ENCODE measurements at regions not wholly inside any gene's neighbourhood (a gene's known extent, or its start where the extent isn't known, plus 50 kb on each side); places are given as distances from the start of the nearest gene placed in this dataset.
"Not testable (repeated sequence)": the region's sequence is repeated elsewhere in the genome, so short reads cannot be mapped to it uniquely, and the experiment has no call there.

DNA sequence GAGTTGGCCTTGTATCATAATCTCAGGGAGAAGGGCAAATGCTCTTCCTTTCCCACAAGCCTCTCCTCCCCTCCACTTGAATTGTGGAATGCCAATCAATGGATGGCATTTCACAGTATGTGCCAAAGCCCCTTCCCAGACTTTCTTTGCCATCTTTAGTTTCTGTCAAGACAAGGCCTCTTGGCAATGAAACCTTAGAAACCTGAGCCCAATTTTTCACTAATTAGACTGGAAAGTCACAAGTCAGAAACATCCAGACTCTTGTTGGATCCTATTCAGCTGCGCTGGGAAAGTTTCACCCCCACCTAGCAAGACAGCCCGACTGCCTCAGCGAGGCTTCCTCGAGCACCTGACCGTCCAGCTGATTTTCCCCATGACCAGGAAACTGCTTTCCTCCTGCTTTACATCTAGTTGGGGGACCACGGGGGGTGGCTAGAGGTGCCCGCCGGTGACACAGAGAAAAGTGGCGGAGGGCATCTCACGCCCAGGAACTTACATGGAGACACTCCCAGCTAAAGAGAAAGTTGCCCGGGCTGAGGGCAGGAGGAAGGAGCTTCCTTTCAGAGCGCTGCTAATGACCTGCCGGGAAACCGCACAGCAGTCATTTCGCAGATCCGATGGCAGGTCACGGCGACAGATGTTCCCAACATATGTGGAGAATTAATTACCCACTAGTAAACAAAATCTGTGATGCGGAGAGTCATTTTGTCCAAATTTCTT lies 302.6 kb upstream of the RRP15 start:
- peaks cover 6% of the 10 kb centered on the region for H3K9me3 Mint-ChIP-seq
- H3K4me3 Mint-ChIP-seq = no peak overlapping the region
- no peaks in the 10 kb centered on the region for H3K27me3 Mint-ChIP-seq
- no peaks in the 10 kb centered on the region for H3K36me3 Mint-ChIP-seq
- ATAC-seq = no peak
- no peak overlapping the region for H3K27ac Mint-ChIP-seq
- H3K4me1 Mint-ChIP-seq = no peaks in the 10 kb centered on the region

- Mint-ChIP-seq H3K9me3 (peaks cover 6% of the 10 kb centered on the region), H3K27me3 (no peaks in the 10 kb centered on the region), H3K4me1 (no peaks in the 10 kb centered on the region), H3K27ac (no peak overlapping the region), H3K4me3 (no peak overlapping the region), H3K36me3 (no peaks in the 10 kb centered on the region)
- no peak for ATAC-seq
Observed at GRCh38 chr1:217983051-217983375, 302.1 kb upstream of the RRP15 start.

DNA sequence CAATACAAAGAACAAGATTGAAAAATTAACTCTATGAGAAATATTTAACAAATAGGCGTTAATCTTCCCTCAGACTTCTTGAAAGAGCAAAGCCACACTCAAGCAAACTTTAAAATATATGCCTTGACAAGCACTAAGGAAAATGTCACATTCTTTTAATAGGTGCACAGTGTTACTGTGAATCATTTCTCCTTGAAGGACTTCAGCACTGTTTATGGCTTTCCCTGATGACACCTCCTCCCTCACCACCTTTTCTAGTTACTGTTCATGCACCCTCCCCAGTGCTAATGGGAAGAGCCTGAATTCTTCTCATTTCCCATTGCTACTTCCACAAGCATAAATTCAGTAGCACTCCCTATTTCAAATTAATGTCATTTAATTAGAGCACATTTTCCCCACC lies 299.5 kb upstream of the RRP15 start:
- Mint-ChIP-seq H3K9me3 (peaks cover under 1% of the 10 kb centered on the region), H3K4me1 (no peaks in the 10 kb centered on the region), H3K27ac (no peak overlapping the region), H3K36me3 (no peaks in the 10 kb centered on the region), H3K4me3 (no peak overlapping the region), H3K27me3 (no peaks in the 10 kb centered on the region)
- ATAC-seq = no peak

DNA sequence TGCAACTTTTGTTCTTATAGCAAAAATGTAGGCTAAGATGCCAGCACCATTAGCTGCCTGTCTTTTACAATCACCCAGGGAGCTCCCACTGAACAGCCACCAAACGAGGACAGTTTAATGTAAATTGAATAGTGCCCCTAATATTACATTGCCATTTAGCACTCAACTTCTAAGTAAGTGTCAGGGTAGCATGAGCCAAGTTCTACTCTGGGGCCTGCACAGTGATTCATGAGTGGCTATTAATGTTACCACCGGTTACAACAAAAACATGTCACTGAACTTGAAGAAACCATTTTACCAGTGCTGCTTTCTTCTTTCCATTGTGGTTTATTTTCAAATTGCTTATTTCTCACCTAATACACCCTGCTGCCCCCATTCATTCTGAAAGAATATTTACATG lies 295.6 kb upstream of the RRP15 start:
- H3K4me3 Mint-ChIP-seq = no peak overlapping the region
- H3K27ac Mint-ChIP-seq = no peak overlapping the region
- no peaks in the 10 kb centered on the region for H3K36me3 Mint-ChIP-seq
- H3K9me3 Mint-ChIP-seq = no peaks in the 10 kb centered on the region
- no peaks in the 10 kb centered on the region for H3K4me1 Mint-ChIP-seq
- no peak for ATAC-seq
- H3K27me3 Mint-ChIP-seq = no peaks in the 10 kb centered on the region

- no peaks in the 10 kb centered on the region for H3K36me3 Mint-ChIP-seq
- ATAC-seq = no peak
- no peaks in the 10 kb centered on the region for H3K27me3 Mint-ChIP-seq
- H3K27ac Mint-ChIP-seq = no peak overlapping the region
- H3K4me1 Mint-ChIP-seq = no peaks in the 10 kb centered on the region
- H3K4me3 Mint-ChIP-seq = no peak overlapping the region
- H3K9me3 Mint-ChIP-seq = peaks cover 3% of the 10 kb centered on the region
Observed at GRCh38 chr1:217993439-217993838, 291.7 kb upstream of the RRP15 start.

GRCh38 chr1:218008296-218008695 lies 276.8 kb upstream of the RRP15 start:
- not testable (repeated sequence) for H3K27ac Mint-ChIP-seq, H3K4me1 Mint-ChIP-seq, H3K36me3 Mint-ChIP-seq, H3K4me3 Mint-ChIP-seq, H3K27me3 Mint-ChIP-seq, H3K9me3 Mint-ChIP-seq, ATAC-seq

DNA sequence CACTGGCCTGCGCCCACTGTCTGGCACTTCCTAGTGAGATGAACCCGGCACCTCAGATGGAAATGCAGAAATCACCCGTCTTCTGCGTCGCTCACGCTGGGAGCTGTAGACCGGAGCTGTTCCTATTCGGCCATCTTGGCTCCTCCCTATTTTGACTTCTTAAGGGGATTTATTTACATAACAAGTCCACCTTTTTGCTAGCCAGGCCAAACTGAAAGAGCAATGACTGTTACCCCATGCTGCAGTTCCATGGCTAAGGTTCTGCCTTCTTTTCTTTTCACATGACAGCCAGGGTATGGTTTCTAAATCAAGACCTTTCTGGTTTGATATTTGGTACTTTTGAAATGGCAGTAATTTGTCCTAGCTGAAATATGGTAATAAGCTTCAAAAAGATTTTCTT lies 270.0 kb upstream of the RRP15 start:
- H3K9me3 Mint-ChIP-seq, H3K36me3 Mint-ChIP-seq, H3K4me3 Mint-ChIP-seq, H3K27me3 Mint-ChIP-seq, ATAC-seq, H3K27ac Mint-ChIP-seq, H3K4me1 Mint-ChIP-seq: not testable (repeated sequence)

DNA sequence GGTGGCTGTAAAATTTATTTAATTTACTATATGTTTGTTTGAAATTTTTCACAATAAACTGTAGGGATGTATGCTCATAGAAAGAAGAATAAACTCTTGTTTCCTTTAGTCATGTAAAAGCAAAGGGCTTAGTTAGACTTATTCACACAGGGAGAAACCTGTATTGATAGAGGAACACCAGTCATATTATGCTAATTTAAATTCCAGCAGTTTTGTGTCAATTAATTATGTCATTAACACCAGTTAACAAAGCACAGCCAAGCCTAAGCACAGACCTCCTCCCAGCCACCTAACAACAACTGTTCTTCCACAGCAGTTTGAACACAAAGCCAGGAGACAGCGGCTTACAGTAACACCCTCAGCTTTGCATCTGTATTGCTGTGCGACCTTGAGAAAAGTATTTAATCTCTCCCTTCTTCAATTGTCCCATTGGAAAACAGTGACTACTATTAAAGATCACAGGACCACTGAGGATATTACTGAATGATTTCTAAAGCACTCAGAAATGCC lies 260.8 kb upstream of the RRP15 start:
- H3K27me3 Mint-ChIP-seq = no peaks in the 10 kb centered on the region
- H3K36me3 Mint-ChIP-seq = no peaks in the 10 kb centered on the region
- peaks cover 3% of the 10 kb centered on the region for H3K9me3 Mint-ChIP-seq
- ATAC-seq = no peak
- no peak overlapping the region for H3K4me3 Mint-ChIP-seq
- H3K27ac Mint-ChIP-seq = no peak overlapping the region
- no peaks in the 10 kb centered on the region for H3K4me1 Mint-ChIP-seq

DNA sequence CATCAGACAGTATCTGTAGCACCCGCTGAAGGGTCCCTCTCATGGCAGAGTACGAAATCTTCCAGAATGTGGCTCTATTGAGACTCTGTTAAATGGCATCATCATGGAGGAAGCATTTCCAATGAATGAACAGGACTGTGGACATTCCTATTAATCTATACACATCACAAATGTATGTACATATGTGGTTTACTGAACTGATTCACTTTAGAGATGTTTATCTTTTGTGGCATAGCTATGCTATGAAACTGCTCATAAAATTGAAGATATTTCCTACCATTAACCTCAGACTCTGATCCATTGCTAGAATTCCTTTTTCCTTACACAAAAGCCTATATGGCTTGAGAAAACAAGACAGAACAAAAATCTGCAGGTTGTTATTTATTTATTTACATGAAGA lies 259.6 kb upstream of the RRP15 start:
- ATAC-seq = no peak
- peaks cover 3% of the 10 kb centered on the region for H3K9me3 Mint-ChIP-seq
- no peaks in the 10 kb centered on the region for H3K36me3 Mint-ChIP-seq
- no peaks in the 10 kb centered on the region for H3K4me1 Mint-ChIP-seq
- no peaks in the 10 kb centered on the region for H3K27me3 Mint-ChIP-seq
- no peak overlapping the region for H3K4me3 Mint-ChIP-seq
- no peak overlapping the region for H3K27ac Mint-ChIP-seq

- no peak overlapping the region for H3K27ac Mint-ChIP-seq
- no peak for ATAC-seq
- H3K27me3 Mint-ChIP-seq = no peaks in the 10 kb centered on the region
- H3K4me3 Mint-ChIP-seq = no peak overlapping the region
- no peaks in the 10 kb centered on the region for H3K36me3 Mint-ChIP-seq
- no peaks in the 10 kb centered on the region for H3K4me1 Mint-ChIP-seq
- peaks cover 3% of the 10 kb centered on the region for H3K9me3 Mint-ChIP-seq
Observed at GRCh38 chr1:218027152-218027551, 257.9 kb upstream of the RRP15 start.

DNA sequence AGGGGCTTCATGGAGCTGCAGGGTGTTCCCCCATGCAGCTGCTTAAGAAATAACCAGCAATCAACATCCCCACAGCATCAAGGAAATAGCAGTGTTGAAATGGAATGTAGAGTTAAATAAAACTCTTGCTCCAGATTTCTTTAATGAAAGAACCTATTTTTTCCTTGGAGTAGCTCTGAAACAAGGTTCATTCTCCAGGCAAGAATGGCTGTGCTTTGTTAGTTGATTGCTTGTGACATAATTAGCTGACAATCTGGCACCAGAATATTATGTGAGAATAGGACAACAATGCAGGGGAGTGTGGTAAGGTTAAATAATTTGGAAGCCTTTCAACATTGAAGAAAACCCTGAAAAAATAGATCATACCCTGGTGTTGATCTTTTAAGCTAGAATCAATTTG lies 254.2 kb upstream of the RRP15 start:
- Mint-ChIP-seq H3K4me3 (no peak overlapping the region), H3K27me3 (no peaks in the 10 kb centered on the region)
- no peak for ATAC-seq

DNA sequence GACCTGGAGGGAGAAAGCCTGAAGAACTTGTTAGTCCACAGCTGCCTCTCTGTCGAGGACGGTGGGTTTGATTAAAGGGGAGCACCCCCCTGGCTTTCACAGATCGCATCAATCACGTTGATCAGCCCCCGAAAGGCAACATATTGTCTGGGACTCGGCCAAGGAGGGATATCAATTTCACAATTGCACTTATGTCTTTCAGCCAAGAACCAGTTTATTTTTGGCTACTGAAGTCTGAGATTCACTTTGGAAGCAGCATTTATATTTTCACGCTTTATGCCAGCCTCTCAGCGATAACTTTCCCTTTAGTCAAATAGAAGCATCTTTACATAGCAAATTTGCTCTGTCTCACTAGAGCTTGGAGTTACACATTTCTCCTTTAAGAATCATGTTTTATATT lies 253.2 kb upstream of the RRP15 start:
- Mint-ChIP-seq H3K4me3 (no peak overlapping the region), H3K9me3 (no peaks in the 10 kb centered on the region), H3K27ac (no peak overlapping the region), H3K27me3 (no peaks in the 10 kb centered on the region), H3K4me1 (no peaks in the 10 kb centered on the region), H3K36me3 (no peaks in the 10 kb centered on the region)
- no peak for ATAC-seq

More for the DNA sequence above, 254.2 kb upstream of the RRP15 start:
- no peaks in the 10 kb centered on the region for H3K9me3 Mint-ChIP-seq
- no peaks in the 10 kb centered on the region for H3K4me1 Mint-ChIP-seq
- H3K36me3 Mint-ChIP-seq = no peaks in the 10 kb centered on the region
- no peak overlapping the region for H3K27ac Mint-ChIP-seq

GRCh38 chr1:218034468-218034867 lies 250.6 kb upstream of the RRP15 start:
- H3K9me3 Mint-ChIP-seq = no peaks in the 10 kb centered on the region

GRCh38 chr1:218048828-218049420 lies 236.2 kb upstream of the RRP15 start:
- no peak for ATAC-seq
- no peaks in the 10 kb centered on the region for H3K27me3 Mint-ChIP-seq
- no peaks in the 10 kb centered on the region for H3K4me1 Mint-ChIP-seq
- no peak overlapping the region for H3K4me3 Mint-ChIP-seq
- H3K27ac Mint-ChIP-seq = no peak overlapping the region
- no peaks in the 10 kb centered on the region for H3K9me3 Mint-ChIP-seq
- H3K36me3 Mint-ChIP-seq = no peaks in the 10 kb centered on the region

More at GRCh38 chr1:218034468-218034867, 250.6 kb upstream of the RRP15 start:
- no peak overlapping the region for H3K27ac Mint-ChIP-seq
- no peaks in the 10 kb centered on the region for H3K36me3 Mint-ChIP-seq
- no peak overlapping the region for H3K4me3 Mint-ChIP-seq
- H3K27me3 Mint-ChIP-seq = no peaks in the 10 kb centered on the region
- ATAC-seq = no peak
- no peaks in the 10 kb centered on the region for H3K4me1 Mint-ChIP-seq

GRCh38 chr1:218049641-218050040 lies 235.5 kb upstream of the RRP15 start:
- Mint-ChIP-seq H3K4me3 (no peak overlapping the region), H3K27me3 (no peaks in the 10 kb centered on the region), H3K36me3 (no peaks in the 10 kb centered on the region), H3K4me1 (no peaks in the 10 kb centered on the region), H3K27ac (no peak overlapping the region), H3K9me3 (no peaks in the 10 kb centered on the region)
- ATAC-seq = no peak

- H3K27me3 Mint-ChIP-seq = no peaks in the 10 kb centered on the region
- H3K4me3 Mint-ChIP-seq = no peak overlapping the region
Observed at GRCh38 chr1:218058730-218059129, 226.4 kb upstream of the RRP15 start.

More at GRCh38 chr1:218058730-218059129, 226.4 kb upstream of the RRP15 start:
- H3K36me3 Mint-ChIP-seq = no peaks in the 10 kb centered on the region
- no peaks in the 10 kb centered on the region for H3K4me1 Mint-ChIP-seq
- ATAC-seq = no peak
- H3K27ac Mint-ChIP-seq = no peak overlapping the region
- H3K9me3 Mint-ChIP-seq = no peaks in the 10 kb centered on the region
